Gastrocnemius medialis (tissue), 4 donors: ENCODE measurements at regions not wholly inside any gene's neighbourhood (a gene's known extent, or its start where the extent isn't known, plus 50 kb on each side); places are given as distances from the start of the nearest gene placed in this dataset.

ENCODE experiments used
- ATAC-seq, 2 donors: fragments of 150-250 bp; one replicate each; pipeline ENCODE4 v1.9.1; 2016
- DNase-seq, 2 donors: peaks; one replicate each; pipeline ENCODE4 v3.0.0-alpha.2; 2019
- H3K27ac ChIP-seq, 4 donors: fragments of 200-600 bp; sonication (generic); 1 replicate in 1 of 4; 2 replicates in 3 of 4; pipeline ENCODE4 v1.5.1; 2016 to 2018; ENCODE audit warnings: mild to moderate bottlenecking in 2 of 4, moderate library complexity in 1 of 4
- H3K27me3 ChIP-seq, 3 donors: fragments of 200-600 bp; sonication (generic) in 2 of 3; 1 replicate in 1 of 3; 2 replicates in 2 of 3; pipeline versions ENCODE4 v1.5.1 to v1.6.0; 2016 to 2019; ENCODE audit warnings: mild to moderate bottlenecking in 1 of 3, moderate library complexity in 1 of 3
- H3K36me3 ChIP-seq, 2 donors: fragments of 200-600 bp; sonication (generic) in 1 of 2; one replicate each; pipeline ENCODE4 v1.5.1; 2017 to 2018
- H3K4me1 ChIP-seq, 2 donors: fragments of 200-600 bp; sonication (generic) in 1 of 2; one replicate each; pipeline ENCODE4 v1.5.1; 2016 to 2017; ENCODE audit warnings: mild to moderate bottlenecking in 2 of 2
- H3K4me3 ChIP-seq, 4 donors: fragments of 200-600 bp; sonication (generic) in 3 of 4; 1 replicate in 1 of 4; 2 replicates in 3 of 4; pipeline ENCODE4 v1.5.1; 2016 to 2019; ENCODE audit warnings: mild to moderate bottlenecking in 2 of 4
- H3K9me3 ChIP-seq, 3 donors: fragments of 200-600 bp; sonication (generic) in 2 of 3; 1 replicate in 1 of 3; 2 replicates in 2 of 3; pipeline ENCODE4 v1.5.1; 2016 to 2019
- POLR2A ChIP-seq, 2 donors: fragments of 450-650 bp; IDR thresholded peaks; one replicate each; pipeline ENCODE4 v1.6.1; 2017; ENCODE audit warnings: antibody characterized with exemption in 2 of 2, mild to moderate bottlenecking in 2 of 2, moderate library complexity in 2 of 2
- in situ Hi-C, 4 donors: fragments of 200-750 bp; cut with MboI; loops; one replicate each; pipeline versions ENCODE4 v1.15.0 to v1.8.0; 2017; ENCODE audit warnings: low sequenced_read_pairs in 4 of 4
- intact Hi-C: fragments of 100-400 bp; cut with DNase I; formaldehyde crosslinking; loops from one replicate; pipeline ENCODE4 v1.15.1; 2023; ENCODE audit warnings: low total_unique reads
- TF ChIP-seq, protein P1 (sequence below), 5 experiments: fragments of 450-650 bp in 3 of 5; fragments of 200-600 bp in 2 of 5; sonication (generic) in 2 of 5; IDR thresholded peaks in 4 of 5; conservative IDR thresholded peaks in 1 of 5; 1 replicate in 4 of 5; 2 replicates in 1 of 5; pipeline ENCODE4 v1.5.1; 2016 to 2019; ENCODE audit warnings: antibody characterized with exemption in 5 of 5, mild to moderate bottlenecking in 3 of 5, moderate library complexity in 3 of 5

- H3K9me3 ChIP-seq: no peaks in the 10 kb centered on the region
- H3K27ac ChIP-seq: no peak overlapping the region
- intact Hi-C loops (no loop called here), in situ Hi-C loops (no loop called here)
- H3K27me3 ChIP-seq: peaks cover 0 to 7% (median 0%) of the 10 kb centered on the region in 3 donors
- ATAC-seq: no peak
- H3K36me3 ChIP-seq: no peaks in the 10 kb centered on the region
- no peak for DNase-seq
- H3K4me3 ChIP-seq: no peak overlapping the region
- H3K4me1 ChIP-seq: peaks cover 0 to 4% of the 10 kb centered on the region in 2 donors
- TF ChIP-seq, protein P1, sequence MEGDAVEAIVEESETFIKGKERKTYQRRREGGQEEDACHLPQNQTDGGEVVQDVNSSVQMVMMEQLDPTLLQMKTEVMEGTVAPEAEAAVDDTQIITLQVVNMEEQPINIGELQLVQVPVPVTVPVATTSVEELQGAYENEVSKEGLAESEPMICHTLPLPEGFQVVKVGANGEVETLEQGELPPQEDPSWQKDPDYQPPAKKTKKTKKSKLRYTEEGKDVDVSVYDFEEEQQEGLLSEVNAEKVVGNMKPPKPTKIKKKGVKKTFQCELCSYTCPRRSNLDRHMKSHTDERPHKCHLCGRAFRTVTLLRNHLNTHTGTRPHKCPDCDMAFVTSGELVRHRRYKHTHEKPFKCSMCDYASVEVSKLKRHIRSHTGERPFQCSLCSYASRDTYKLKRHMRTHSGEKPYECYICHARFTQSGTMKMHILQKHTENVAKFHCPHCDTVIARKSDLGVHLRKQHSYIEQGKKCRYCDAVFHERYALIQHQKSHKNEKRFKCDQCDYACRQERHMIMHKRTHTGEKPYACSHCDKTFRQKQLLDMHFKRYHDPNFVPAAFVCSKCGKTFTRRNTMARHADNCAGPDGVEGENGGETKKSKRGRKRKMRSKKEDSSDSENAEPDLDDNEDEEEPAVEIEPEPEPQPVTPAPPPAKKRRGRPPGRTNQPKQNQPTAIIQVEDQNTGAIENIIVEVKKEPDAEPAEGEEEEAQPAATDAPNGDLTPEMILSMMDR (IDR thresholded peaks at IDR 0.05 in 4 of 5, conservative IDR thresholded peaks at IDR 0.05 in 1 of 5): no peak
- TF ChIP-seq POLR2A (IDR thresholded peaks at IDR 0.05): no peak
Measured at GRCh38 chr18:8942909-8943545, 159.5 kb upstream of the NDUFV2 start.

DNA sequence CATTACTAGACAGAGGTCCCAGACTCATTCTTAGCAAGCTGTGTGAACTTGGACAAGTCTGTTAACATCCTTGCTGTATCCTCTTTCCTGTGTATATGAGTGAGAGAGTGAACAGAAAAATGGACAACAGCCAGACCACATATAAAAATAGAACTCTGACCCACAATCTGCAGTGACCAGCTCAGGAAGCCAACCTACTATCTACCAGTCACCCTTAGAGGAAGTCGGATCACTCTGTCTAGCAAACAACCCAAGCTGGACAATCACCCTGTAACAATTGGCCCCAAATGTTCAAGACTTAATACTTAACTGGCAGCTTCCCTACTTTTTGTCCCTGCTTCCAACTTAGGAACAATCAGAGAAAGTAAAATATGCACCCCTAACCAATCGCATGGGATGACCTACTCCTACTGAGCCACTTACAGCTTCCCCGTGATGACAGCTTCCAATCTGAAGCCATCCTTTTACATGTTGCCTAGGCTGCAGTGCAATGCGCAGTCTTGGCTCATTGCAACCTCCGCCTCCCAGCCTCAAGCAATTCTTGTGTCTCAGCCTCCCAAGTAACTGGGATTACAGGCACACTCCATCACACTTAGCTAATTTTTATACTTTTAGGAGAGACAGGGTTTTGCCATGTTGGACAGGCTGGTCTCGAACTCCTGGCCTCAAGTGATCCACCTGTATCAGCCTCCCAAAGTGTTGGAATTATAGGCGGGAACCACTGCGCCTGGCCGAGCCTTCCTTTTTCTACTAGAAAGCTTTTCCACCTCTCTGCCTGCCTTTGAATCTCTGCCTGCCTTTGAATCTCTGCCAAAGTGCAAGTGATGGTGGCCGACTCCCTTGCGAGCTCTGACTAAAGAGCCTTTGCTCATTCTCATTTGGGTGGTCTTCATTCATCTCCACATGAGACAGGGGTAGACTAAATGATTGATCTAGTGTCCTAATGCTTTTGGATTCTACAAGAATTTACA lies 158.3 kb upstream of the NDUFV2 start:
- Histone ChIP-seq H3K27me3 (peaks cover 0 to 7% (median 0%) of the 10 kb centered on the region in 3 donors), H3K27ac (no peak overlapping the region), H3K4me1 (peaks cover 0 to 4% of the 10 kb centered on the region in 2 donors), H3K9me3 (no peaks in the 10 kb centered on the region), H3K4me3 (no peak overlapping the region), H3K36me3 (no peaks in the 10 kb centered on the region)
- intact Hi-C loops (no loop called here), in situ Hi-C loops (no loop called here)
- ATAC-seq (peak; percentile 89 to 95), DNase-seq (no peak)
- TF ChIP-seq, protein P1 (IDR thresholded peaks at IDR 0.05 in 4 of 5, conservative IDR thresholded peaks at IDR 0.05 in 1 of 5): no peak
- no peak for TF ChIP-seq POLR2A (IDR thresholded peaks at IDR 0.05)

DNA sequence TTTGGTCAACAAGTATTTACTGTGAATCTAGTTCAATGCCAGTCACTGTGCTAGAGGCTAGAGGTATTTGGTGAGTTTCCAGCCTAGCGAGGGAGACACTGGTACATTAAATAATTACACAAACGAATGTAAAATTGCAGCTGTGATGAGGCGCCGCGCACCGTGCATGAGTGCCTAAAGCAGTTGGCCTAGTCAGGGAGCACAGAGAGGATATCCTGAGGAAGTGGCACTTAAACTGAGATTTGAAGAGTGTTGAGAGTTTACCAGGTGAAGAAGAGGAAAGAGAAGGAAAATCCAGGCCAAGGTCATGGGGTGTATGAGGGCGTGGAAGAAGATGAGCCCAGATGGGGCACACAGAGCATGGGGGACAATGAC lies 157.6 kb upstream of the NDUFV2 start:
- peaks cover 0 to 4% of the 10 kb centered on the region in 2 donors for H3K4me1 ChIP-seq
- in situ Hi-C loops: no loop called here
- H3K36me3 ChIP-seq: no peaks in the 10 kb centered on the region
- DNase-seq (no peak), ATAC-seq (no peak)
- no peaks in the 10 kb centered on the region for H3K9me3 ChIP-seq
- TF ChIP-seq POLR2A (IDR thresholded peaks at IDR 0.05): no peak
- TF ChIP-seq, protein P1 (IDR thresholded peaks at IDR 0.05 in 4 of 5, conservative IDR thresholded peaks at IDR 0.05 in 1 of 5): no peak
- H3K27me3 ChIP-seq: peaks cover 0 to 7% (median 0%) of the 10 kb centered on the region in 3 donors
- no peak overlapping the region for H3K4me3 ChIP-seq
- H3K27ac ChIP-seq: no peak overlapping the region
- intact Hi-C loops: no loop called here

DNA sequence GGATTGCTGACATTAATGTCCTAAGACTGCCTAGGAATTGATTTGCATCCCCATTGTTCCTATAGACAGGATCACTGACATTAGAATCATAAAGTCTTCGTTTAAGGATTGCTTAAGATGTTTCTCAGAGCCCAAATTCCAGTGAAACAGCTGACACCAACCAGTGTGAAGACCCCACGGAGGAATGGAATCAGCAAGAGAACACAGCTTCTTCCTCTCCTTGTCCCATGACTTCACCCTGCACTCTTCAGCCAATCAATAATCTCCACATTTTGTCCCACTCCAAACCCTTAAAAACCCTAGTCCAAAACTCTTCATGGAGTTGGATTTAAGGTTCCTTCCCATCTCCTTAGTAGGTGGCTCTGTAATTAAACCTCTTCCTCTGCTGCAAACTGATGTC lies 157.0 kb upstream of the NDUFV2 start:
- DNase-seq (no peak), ATAC-seq (no peak)
- Histone ChIP-seq H3K27me3 (peaks cover 0 to 7% (median 0%) of the 10 kb centered on the region in 3 donors), H3K27ac (no peak overlapping the region), H3K36me3 (no peaks in the 10 kb centered on the region), H3K9me3 (no peaks in the 10 kb centered on the region), H3K4me3 (no peak overlapping the region), H3K4me1 (peaks cover 0 to 4% of the 10 kb centered on the region in 2 donors)
- TF ChIP-seq POLR2A (IDR thresholded peaks at IDR 0.05): no peak
- in situ Hi-C loops (no loop called here), intact Hi-C loops (no loop called here)
